MCF 10A (cell line): ENCODE measurements at regions not wholly inside any gene's neighbourhood (a gene's known extent, or its start where the extent isn't known, plus 50 kb on each side); places are given as distances from the start of the nearest gene placed in this dataset.
A peak's percentile ranks its signal among the peaks of the same experiment; 100 is the strongest.

ENCODE experiments used
- BruUV-seq: library from RNA; stranded (reverse); fragments of 400-500 nt; replicated peaks from 2 replicates; lab custom pipeline; 2021; lab: Mats Ljungman, UMichigan
- CTCF ChIA-PET: fragments of 300-600 bp; sonication (Branson Sonifier 250); formaldehyde crosslinking; extraction: SDS; loops from one replicate; lab custom pipeline; 2021; ENCODE audit warnings: antibody characterized with exemption, inconsistent platforms; lab: Yijun Ruan, JAX
- POLR2A ChIA-PET: fragments of 300-600, 350-650 bp; sonication (Branson Sonifier 250); formaldehyde crosslinking; extraction: SDS; loops from one replicate; lab custom pipeline; 2020; ENCODE audit warnings: antibody characterized with exemption, inconsistent platforms; lab: Yijun Ruan, JAX
- DNase-seq: peaks from one replicate; pipeline ENCODE4 v3.0.0-alpha.2; 2018; ENCODE audit not compliant: unreplicated experiment
- H3K27ac Mint-ChIP-seq: one replicate; pipeline ENCODE4 v1.8.0; 2022; ENCODE audit warnings: mild to moderate bottlenecking, low read depth, mixed read lengths; ENCODE audit not compliant: unreplicated experiment
- H3K27me3 Mint-ChIP-seq: one replicate; pipeline ENCODE4 v1.8.0; 2022; ENCODE audit warnings: mixed read lengths; ENCODE audit not compliant: insufficient read depth, unreplicated experiment
- H3K36me3 Mint-ChIP-seq: one replicate; pipeline ENCODE4 v1.8.0; 2022; ENCODE audit warnings: mild to moderate bottlenecking, moderate library complexity, mixed read lengths; ENCODE audit not compliant: insufficient read depth, unreplicated experiment
- H3K4me1 Mint-ChIP-seq: one replicate; pipeline ENCODE4 v1.8.0; 2022; ENCODE audit warnings: mixed read lengths; ENCODE audit not compliant: insufficient read depth, unreplicated experiment
- H3K4me3 Mint-ChIP-seq: one replicate; pipeline ENCODE4 v1.8.0; 2022; ENCODE audit warnings: mild to moderate bottlenecking, moderate library complexity, mixed read lengths; ENCODE audit not compliant: unreplicated experiment
- H3K9me3 Mint-ChIP-seq: one replicate; pipeline ENCODE4 v1.8.0; 2022; ENCODE audit warnings: mixed read lengths; ENCODE audit not compliant: unreplicated experiment
- CTCF ChIP-seq: fragments of 200-600 bp; IDR thresholded peaks from one replicate; pipeline ENCODE4 v1.8.0; 2022; ENCODE audit warnings: antibody characterized with exemption, mild to moderate bottlenecking; ENCODE audit not compliant: unreplicated experiment
- intact Hi-C: fragments of 100-400 bp; cut with micrococcal nuclease; formaldehyde crosslinking; loops from 2 replicates; pipeline ENCODE4 v1.14.1; 2022

- Mint-ChIP-seq H3K27ac (no peak overlapping the region), H3K4me1 (peaks cover 20% of the 10 kb centered on the region), H3K27me3 (no peaks in the 10 kb centered on the region), H3K36me3 (peaks cover 6% of the 10 kb centered on the region), H3K4me3 (no peak overlapping the region), H3K9me3 (peaks cover 6% of the 10 kb centered on the region)
- no peak for DNase-seq
- ChIA-PET CTCF (interaction anchor here (1.3 kb wide), 1 partner anchor 55 kb away, joined by 3 read pairs; no protein-coding TSS in a partner anchor), POLR2A (interaction anchor here (1.5 kb wide), 1 partner anchor 71 kb away, joined by 4 read pairs; no protein-coding TSS in a partner anchor)
- no TSS peak for BruUV-seq
- TF ChIP-seq CTCF = no peak
- intact Hi-C loops = no loop called here
These were observed 69.1 kb upstream of the SNRK start for GRCh38 chr3:43217206-43217605.

GRCh38 chr3:43215663-43216275, 70.6 kb upstream of the SNRK start:
- DNase-seq = no peak
- Mint-ChIP-seq H3K4me1 (peaks cover 20% of the 10 kb centered on the region), H3K4me3 (no peak overlapping the region), H3K36me3 (peaks cover 6% of the 10 kb centered on the region), H3K27me3 (no peaks in the 10 kb centered on the region), H3K9me3 (peaks cover 3% of the 10 kb centered on the region), H3K27ac (no peak overlapping the region)
- CTCF ChIA-PET = interaction anchor here (0.7 kb wide), 1 partner anchor 73 kb away, joined by 3 read pairs; no protein-coding TSS in a partner anchor
- BruUV-seq = no TSS peak
- TF ChIP-seq CTCF = no peak
- intact Hi-C loops = loop anchor here (2.0 kb wide), 1 partner anchor 53 kb away; no protein-coding TSS in a partner anchor
- POLR2A ChIA-PET = interaction anchor here (1.2 to 3.5 kb wide), 7 partner anchors 35 to 81 kb away, joined by 3 to 24 read pairs (median 3); partner anchors contain the start of gene SNRK

GRCh38 chr3:43215138-43215537, 71.2 kb upstream of the SNRK start:
- intact Hi-C loops = loop anchor here (2.0 kb wide), 1 partner anchor 52 kb away; no protein-coding TSS in a partner anchor
- no peak for TF ChIP-seq CTCF
- ChIA-PET CTCF (interaction anchor here (1.1 kb wide), 1 partner anchor 36 kb away, joined by 4 read pairs; no protein-coding TSS in a partner anchor), POLR2A (interaction anchor here (0.5 to 3.5 kb wide), 9 partner anchors 34 to 81 kb away, joined by 3 to 24 read pairs (median 3); partner anchors contain the start of gene SNRK)
- H3K9me3 Mint-ChIP-seq = no peaks in the 10 kb centered on the region
- DNase-seq = no peak
- no TSS peak for BruUV-seq
- peak overlapping the region; percentile 81 for H3K27ac Mint-ChIP-seq
- H3K27me3 Mint-ChIP-seq = no peaks in the 10 kb centered on the region
- H3K4me1 Mint-ChIP-seq = peaks cover 20% of the 10 kb centered on the region
- no peak overlapping the region for H3K4me3 Mint-ChIP-seq
- peaks cover 6% of the 10 kb centered on the region for H3K36me3 Mint-ChIP-seq

- Mint-ChIP-seq H3K36me3 (peaks cover 6% of the 10 kb centered on the region), H3K27me3 (no peaks in the 10 kb centered on the region), H3K9me3 (no peaks in the 10 kb centered on the region), H3K27ac (peak overlapping the region; percentile 81), H3K4me1 (peaks cover 20% of the 10 kb centered on the region), H3K4me3 (no peak overlapping the region)
- POLR2A ChIA-PET = interaction anchor here (0.5 to 3.5 kb wide), 8 partner anchors 34 to 82 kb away, joined by 3 to 24 read pairs (median 4); no protein-coding TSS in a partner anchor
- intact Hi-C loops = loop anchor here (2.0 kb wide), 1 partner anchor 52 kb away; no protein-coding TSS in a partner anchor
- TF ChIP-seq CTCF = no peak
- DNase-seq = peak; percentile 46
- no TSS peak for BruUV-seq
- CTCF ChIA-PET = interaction anchor here (1.1 kb wide), 1 partner anchor 35 kb away, joined by 4 read pairs; no protein-coding TSS in a partner anchor
These were observed 71.7 kb upstream of the SNRK start for GRCh38 chr3:43214616-43215015.
